ENCODE measurements at regions not wholly inside any gene's neighbourhood (a gene's known extent, or its start where the extent isn't known, plus 50 kb on each side); places are given as distances from the start of the nearest gene placed in this dataset.

GRCh38 chr14:98445718-98446117, 826.3 kb downstream of the BCL11B start:
- DNase-seq, result no peak

DNA sequence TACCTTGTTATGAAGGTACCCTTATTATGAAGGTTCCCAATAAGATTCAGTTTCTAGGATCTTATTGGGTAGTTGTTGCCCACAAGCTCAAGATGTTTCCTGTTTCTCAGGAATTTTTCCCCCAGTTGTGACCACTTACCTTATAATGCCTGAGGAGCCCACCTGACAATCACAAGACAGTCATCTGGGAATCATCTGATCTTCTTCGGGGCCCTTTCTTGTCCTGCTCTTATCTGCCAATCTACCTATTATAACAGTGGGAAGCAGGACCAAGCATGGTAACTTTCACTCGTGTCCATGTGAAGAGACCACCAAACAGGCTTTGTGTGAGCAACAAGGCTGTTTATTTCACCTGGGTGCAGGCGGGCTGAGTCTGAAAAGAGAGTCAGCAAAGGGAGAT, 825.5 kb downstream of the BCL11B start:
- no peak for DNase-seq

GRCh38 chr14:98456231-98456630, 815.8 kb downstream of the BCL11B start:
- no peak for DNase-seq

GRCh38 chr14:98458702-98459101, 813.3 kb downstream of the BCL11B start:
- no peak for DNase-seq

GRCh38 chr14:98462908-98463307, 809.1 kb downstream of the BCL11B start:
- DNase-seq, result no peak

- no peak for DNase-seq
Observed at GRCh38 chr14:98466807-98467206, 805.2 kb downstream of the BCL11B start.

GRCh38 chr14:98470663-98471062, 801.3 kb downstream of the BCL11B start:
- no peak for DNase-seq

DNA sequence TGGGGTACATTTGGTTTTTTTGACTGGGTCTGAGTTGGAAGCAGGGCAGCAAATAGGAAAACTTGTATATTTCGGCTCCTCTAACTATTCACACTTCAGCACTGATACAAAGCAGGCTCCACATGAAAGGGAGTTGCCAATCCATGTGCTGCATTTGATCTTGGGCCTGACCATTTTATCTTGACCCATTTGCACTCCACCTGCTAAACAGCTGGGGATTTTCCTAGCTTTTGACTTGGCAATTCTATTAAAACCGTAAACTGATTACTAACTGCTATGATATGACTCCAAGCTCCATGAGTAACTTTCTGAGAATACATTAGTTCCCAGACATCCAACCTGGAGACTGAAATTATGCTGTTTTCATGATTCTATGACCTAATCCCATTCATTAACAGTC, 797.1 kb downstream of the BCL11B start:
- no peak for DNase-seq

DNA sequence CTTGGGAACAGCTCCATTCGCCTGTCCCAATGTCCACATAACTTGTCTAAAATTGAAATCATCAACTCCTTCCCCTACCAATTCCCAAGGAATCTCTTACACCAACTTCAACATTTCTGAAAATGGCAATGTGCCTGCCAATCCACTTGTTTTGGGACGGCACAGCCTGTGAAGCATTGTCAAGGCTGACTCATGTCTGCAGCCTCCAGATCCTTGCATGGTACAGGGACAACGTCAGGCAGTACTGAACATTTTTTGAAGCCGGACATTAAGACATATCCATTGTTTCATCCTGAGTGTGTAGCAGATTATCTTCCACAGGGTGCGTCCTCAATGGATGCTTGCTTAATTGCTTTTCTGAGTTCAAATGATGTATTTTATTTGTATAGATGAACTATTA, 794.1 kb downstream of the BCL11B start:
- DNase-seq, result no peak

DNA sequence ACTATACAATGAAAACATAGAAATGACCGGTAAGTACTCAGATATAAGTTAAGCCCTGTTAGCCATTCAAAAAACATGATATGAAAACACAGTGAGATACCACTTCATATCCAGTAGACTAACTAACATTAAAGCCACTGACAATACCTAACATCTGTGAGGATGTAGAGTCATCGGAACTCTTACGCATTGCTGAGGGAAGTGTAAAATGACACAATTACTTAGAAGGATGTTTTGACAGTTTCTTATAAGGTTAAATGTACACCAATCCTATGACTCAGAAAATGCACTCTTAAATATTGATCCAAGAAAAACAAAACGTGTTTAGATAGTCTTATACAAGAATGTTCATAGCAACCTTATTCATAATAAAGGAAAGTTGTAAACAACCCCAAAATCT, 782.9 kb downstream of the BCL11B start:
- no peak for DNase-seq

- peak in 1 of 5 donors; percentile 40 for DNase-seq
Observed at GRCh38 chr14:98494582-98494981, 777.4 kb downstream of the BCL11B start.

DNA sequence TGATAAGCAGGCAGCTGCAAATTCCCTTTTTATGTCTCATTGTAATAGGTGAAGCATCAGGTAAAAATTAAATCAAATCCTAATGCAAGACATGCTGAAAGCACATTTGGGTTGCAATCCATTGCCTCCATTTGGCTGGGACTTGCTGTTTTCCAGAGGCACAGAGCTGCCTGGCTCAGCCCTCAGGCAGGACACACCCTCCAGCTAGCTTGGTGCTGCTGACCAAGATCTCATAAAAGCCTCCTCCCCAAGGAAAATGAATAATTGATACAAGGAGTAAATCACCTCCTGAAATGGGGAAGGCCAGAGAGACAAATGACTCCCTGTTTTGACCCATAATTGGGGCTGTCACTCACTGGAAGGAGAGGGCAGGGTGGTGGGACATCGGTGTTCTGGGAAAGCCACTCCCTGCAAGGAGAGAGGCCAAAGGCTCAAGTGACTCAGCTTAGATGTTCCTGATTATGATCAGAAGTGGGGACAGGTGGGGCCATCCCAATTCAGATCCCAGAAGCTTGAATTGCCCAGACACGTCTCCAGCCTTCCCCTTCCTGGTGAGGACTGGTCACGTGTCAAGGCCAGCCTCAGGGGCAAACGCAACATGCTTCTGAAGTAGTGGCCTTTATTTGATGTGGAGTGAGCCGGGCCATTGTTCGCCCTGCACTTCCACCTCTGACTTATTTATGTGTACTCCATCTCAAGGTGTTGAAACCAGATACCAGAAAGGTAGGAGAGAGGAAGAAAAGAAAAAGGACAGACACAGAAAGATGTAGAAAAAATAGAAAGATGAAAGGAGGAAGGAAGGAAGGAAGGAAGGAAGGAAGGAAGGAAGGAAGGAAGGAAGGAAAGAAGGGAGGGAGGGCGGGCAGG, 773.7 kb downstream of the BCL11B start:
- no peak for DNase-seq

- no peak for DNase-seq
Observed at GRCh38 chr14:98501335-98501734, 770.7 kb downstream of the BCL11B start.

DNA sequence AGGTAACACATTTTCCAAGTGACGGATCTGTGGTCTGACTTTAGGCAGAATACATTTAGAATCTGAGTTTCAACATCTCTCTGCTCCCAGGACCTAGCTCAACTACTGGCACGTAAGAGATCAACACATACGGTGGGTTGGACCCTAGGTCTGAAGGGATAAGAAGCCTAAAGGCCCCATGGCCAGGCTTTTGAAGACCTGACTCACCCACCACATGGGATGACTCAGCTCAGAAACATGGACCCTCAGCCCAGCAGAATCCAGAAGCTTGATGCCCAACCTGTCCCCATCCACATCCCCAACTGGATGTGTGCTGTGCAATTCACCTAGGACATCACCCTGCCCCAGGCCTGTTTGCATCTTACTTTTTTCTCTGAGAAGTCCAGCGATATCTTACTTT, 770.2 kb downstream of the BCL11B start:
- no peak for DNase-seq

DNA sequence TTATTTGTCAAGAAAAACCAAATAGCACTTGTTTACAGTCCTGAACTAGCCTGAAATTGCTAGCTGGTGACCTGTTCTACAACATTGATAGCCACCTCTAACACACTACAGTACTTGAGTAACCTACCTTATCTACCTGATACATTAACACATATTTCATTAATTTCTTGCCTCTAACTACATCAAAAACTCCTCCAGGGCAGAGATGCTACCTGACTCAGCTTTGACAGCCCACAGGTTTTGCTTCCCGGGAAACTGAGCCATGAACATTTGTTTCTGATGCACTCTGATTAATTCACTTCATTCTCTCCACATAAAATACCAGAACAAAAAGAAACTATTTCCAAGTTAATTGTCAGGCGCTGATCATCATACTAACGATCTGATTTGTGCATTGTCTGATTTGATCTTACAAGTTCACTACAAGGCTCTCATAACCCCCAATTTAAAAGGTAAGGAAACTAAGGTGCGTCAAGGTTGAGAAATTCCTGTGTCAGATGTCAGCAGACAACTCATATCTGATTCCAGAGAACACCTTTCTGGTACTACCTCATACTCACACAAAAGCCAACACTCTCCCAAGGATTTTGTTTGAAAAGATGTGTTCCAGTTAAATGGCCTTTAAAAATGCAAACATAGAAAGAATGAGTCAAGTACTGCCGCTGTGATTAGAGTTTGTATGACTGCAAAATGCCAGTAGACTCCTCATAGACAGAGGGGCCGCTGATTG, 768.7 kb downstream of the BCL11B start:
- no peak for DNase-seq

GRCh38 chr14:98507264-98507663, 764.7 kb downstream of the BCL11B start:
- DNase-seq, result no peak

DNA sequence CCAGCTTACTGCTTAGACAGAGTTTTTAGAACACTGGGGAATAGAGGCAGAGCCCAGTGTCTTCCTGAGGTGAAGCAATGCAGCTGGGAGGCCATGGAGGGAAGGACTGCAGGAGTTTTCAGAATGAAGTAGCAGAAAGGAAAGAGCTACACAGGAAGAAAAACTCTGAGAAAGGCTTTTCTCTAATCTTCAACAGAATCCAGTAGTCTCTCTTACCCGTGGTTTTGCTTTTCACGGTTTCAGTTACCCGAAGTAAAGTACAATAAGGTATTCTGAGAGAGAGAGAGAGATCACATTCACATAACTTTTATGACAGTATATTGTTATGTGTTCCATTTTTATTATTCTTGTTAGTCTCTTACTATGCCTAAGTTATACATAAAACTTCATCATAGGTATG, 761.6 kb downstream of the BCL11B start:
- peak in 1 of 5 donors; percentile 21 for DNase-seq

DNA sequence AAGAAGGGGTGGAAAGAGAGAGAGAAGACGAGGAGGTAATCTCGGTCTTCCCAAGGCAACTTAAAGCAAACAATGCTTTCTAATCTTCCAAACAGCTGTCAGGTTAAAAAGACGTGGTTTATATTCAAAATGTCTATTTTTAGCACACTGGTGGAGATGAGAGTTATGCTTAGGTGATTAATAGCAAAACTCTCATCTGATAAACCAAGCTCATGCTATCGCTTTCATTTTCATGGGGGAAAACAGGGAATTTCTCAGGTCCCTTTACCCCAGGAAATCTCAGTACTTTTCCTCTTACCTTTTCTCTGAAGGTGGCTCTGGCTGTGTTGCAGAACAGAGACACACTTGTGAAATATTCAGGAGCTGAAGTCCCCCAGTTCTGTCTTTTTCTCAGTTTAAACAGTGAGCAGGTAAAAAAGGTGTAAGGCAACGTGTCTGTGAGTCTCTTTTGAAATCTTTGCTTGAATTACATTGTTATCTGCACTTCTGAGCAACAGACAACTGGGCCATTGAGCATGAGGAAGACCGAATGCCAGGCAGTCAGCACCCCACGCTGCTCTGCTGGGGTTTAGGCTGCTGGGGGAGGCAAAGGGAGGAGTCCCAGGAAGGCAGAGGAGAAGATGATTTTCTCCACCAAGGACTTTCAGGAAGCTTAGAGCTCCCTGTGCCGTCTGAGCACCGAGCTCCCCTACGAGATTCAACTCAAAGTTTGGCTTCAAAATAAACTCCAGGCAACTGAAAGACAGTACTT, 759.3 kb downstream of the BCL11B start:
- peak in 1 of 5 donors; percentile 14 for DNase-seq

GRCh38 chr14:98513558-98513957, 758.4 kb downstream of the BCL11B start:
- no peak for DNase-seq

GRCh38 chr14:98514016-98514415, 758.0 kb downstream of the BCL11B start:
- DNase-seq, result no peak

DNA sequence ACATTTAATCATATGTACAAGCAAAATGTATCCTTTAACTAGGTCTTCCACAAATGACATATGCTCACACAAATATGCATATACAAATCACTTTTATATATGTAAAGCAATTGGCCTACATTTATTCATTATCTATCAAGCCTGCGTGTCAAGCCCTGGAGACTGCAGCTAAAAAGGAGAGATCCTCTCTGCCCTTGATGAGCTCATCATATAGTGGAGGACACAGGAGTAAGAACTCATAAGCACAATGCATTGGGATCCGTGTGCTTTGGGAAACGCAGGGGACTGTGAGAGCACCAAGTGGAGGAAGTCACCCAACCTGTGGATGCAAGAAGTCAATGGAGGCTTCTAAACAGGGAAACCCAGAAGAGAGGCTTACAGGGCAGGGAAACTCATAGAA, 735.7 kb downstream of the BCL11B start:
- no peak for DNase-seq

GRCh38 chr14:98542316-98542715, 729.7 kb downstream of the BCL11B start:
- no peak for DNase-seq

DNA sequence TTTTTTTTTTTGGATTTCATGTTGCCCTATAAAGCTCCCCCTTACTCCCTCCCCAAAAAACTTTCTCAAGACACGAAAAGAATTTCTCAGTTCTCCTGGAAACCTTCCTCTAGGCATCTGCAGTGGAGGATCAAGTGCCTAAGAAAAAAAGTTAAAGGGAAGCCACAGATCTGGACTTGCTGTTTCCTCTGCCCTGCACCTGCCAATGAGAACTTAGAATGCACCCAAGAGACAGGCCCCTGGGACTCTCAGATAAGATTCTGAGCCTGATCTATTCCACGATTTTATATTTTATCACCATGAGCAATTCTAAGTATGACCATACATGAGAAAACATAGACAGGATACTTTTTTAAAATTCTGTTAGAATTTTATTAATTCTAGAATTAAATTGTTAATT, 728.9 kb downstream of the BCL11B start:
- no peak for DNase-seq
